ENCODE measurements at regions not wholly inside any gene's neighbourhood (a gene's known extent, or its start where the extent isn't known, plus 50 kb on each side); places are given as distances from the start of the nearest gene placed in this dataset.

DNA sequence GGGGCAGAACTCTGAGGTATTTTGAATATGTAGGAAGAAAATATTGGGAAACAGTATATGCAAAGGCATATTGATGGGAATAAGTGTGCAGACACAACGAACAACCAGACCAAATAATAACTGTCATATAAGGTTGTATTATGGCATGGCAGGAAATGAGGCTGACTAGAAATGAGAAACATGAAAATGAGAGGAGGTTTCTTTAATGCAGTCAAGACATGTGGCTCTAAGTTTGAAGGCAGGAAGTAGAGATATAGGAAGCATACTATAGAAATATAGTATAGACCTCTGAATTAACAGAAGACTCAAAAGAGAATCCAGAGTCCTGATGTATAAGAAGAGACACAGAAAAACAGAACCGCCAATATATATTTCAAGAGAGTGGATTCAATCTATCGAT lies 459.7 kb upstream of the PTCHD4 start:
- TF ChIP-seq CTCF (IDR thresholded peaks at IDR 0.05) (no peak), POLR2AphosphoS5 (IDR thresholded peaks at IDR 0.05) (no peak)

All from gastroesophageal sphincter (tissue), 3 donors.